IPS-20b (cell line): ENCODE measurements at regions not wholly inside any gene's neighbourhood (a gene's known extent, or its start where the extent isn't known, plus 50 kb on each side); places are given as distances from the start of the nearest gene placed in this dataset.

Source experiments
- H3K27ac ChIP-seq: one replicate; pipeline ENCODE4 v1.5.1; 2013; ENCODE audit warnings: low read length
- H3K27me3 ChIP-seq: 2 replicates; pipeline ENCODE4 v1.6.1; 2013; ENCODE audit warnings: mild to moderate bottlenecking, low read length, inconsistent platforms; ENCODE audit not compliant: insufficient read depth
- H3K36me3 ChIP-seq: 2 replicates; pipeline ENCODE4 v1.6.1; 2013; ENCODE audit warnings: low read depth, mild to moderate bottlenecking, inconsistent platforms, low read length, moderate library complexity; ENCODE audit not compliant: insufficient read depth
- H3K4me1 ChIP-seq: 2 replicates; pipeline ENCODE4 v1.6.1; 2013; ENCODE audit warnings: mild to moderate bottlenecking, control low read depth, inconsistent platforms, low read length, moderate library complexity; ENCODE audit not compliant: insufficient read depth
- H3K4me3 ChIP-seq: 2 replicates; pipeline ENCODE4 v1.5.1; 2013; ENCODE audit warnings: mild to moderate bottlenecking, low read length, inconsistent platforms
- H3K9ac ChIP-seq: 2 replicates; pipeline ENCODE4 v1.6.1; 2013; ENCODE audit warnings: low read depth, mild to moderate bottlenecking, inconsistent platforms, low read length, moderate library complexity
- H3K9me3 ChIP-seq: 2 replicates; pipeline ENCODE4 v1.6.1; 2013; ENCODE audit warnings: mild to moderate bottlenecking, low read depth, low read length, inconsistent platforms; ENCODE audit not compliant: insufficient read depth

GRCh38 chr1:201649761-201650622 lies 111.1 kb downstream of the NAV1 start:
- Histone ChIP-seq H3K9ac (peak overlapping the region; percentile 69; the same call in 1 of the 2 replicates), H3K9me3 (no peaks in the 10 kb centered on the region), H3K4me3 (peak overlapping the region; percentile 82), H3K36me3 (no peaks in the 10 kb centered on the region), H3K27me3 (peaks cover 51% of the 10 kb centered on the region), H3K4me1 (peaks cover 22% of the 10 kb centered on the region; the same call in 1 of the 2 replicates), H3K27ac (no peak overlapping the region)

GRCh38 chr1:201650623-201650933 lies 111.7 kb downstream of the NAV1 start:
- Histone ChIP-seq H3K27me3 (peaks cover 51% of the 10 kb centered on the region), H3K36me3 (no peaks in the 10 kb centered on the region), H3K9ac (peak overlapping the region; percentile 69; the same call in 1 of the 2 replicates), H3K4me3 (peak overlapping the region; percentile 82), H3K27ac (no peak overlapping the region), H3K4me1 (peaks cover 25% of the 10 kb centered on the region; the same call in 1 of the 2 replicates), H3K9me3 (no peaks in the 10 kb centered on the region)

GRCh38 chr1:201652181-201652580 lies 113.3 kb downstream of the NAV1 start:
- Histone ChIP-seq H3K9ac (no peak overlapping the region), H3K4me3 (no peak overlapping the region), H3K4me1 (peaks cover 22% of the 10 kb centered on the region; the same call in 1 of the 2 replicates), H3K27ac (no peak overlapping the region), H3K9me3 (no peaks in the 10 kb centered on the region), H3K27me3 (peaks cover 35% of the 10 kb centered on the region), H3K36me3 (no peaks in the 10 kb centered on the region)

GRCh38 chr1:201653233-201653632 lies 114.3 kb downstream of the NAV1 start:
- Histone ChIP-seq H3K9me3 (no peaks in the 10 kb centered on the region), H3K4me1 (peaks cover 19% of the 10 kb centered on the region; the same call in 1 of the 2 replicates), H3K4me3 (no peak overlapping the region), H3K27ac (no peak overlapping the region), H3K27me3 (peaks cover 28% of the 10 kb centered on the region), H3K9ac (no peak overlapping the region), H3K36me3 (no peaks in the 10 kb centered on the region)

GRCh38 chr1:201653883-201654282 lies 115.0 kb downstream of the NAV1 start:
- Histone ChIP-seq H3K4me1 (peaks cover 19% of the 10 kb centered on the region; the same call in 1 of the 2 replicates), H3K27ac (no peak overlapping the region), H3K9ac (no peak overlapping the region), H3K9me3 (no peaks in the 10 kb centered on the region), H3K4me3 (no peak overlapping the region), H3K36me3 (no peaks in the 10 kb centered on the region), H3K27me3 (peaks cover 25% of the 10 kb centered on the region)

GRCh38 chr1:201655243-201655642 lies 116.3 kb downstream of the NAV1 start:
- Histone ChIP-seq H3K9me3 (no peaks in the 10 kb centered on the region), H3K4me3 (no peak overlapping the region), H3K27ac (no peak overlapping the region), H3K36me3 (no peaks in the 10 kb centered on the region), H3K4me1 (peaks cover 19% of the 10 kb centered on the region; the same call in 1 of the 2 replicates), H3K27me3 (peaks cover 13% of the 10 kb centered on the region), H3K9ac (no peak overlapping the region)

- Histone ChIP-seq H3K4me3 (no peak overlapping the region), H3K9me3 (no peaks in the 10 kb centered on the region), H3K36me3 (no peaks in the 10 kb centered on the region), H3K4me1 (peaks cover 15% of the 10 kb centered on the region; the same call in 1 of the 2 replicates), H3K27ac (no peak overlapping the region), H3K9ac (no peak overlapping the region), H3K27me3 (peaks cover 8% of the 10 kb centered on the region)
Measured at GRCh38 chr1:201655910-201656309, 117.0 kb downstream of the NAV1 start.

- Histone ChIP-seq H3K27me3 (peaks cover 2% of the 10 kb centered on the region; the same call in 1 of the 2 replicates), H3K36me3 (no peaks in the 10 kb centered on the region), H3K9ac (no peak overlapping the region), H3K27ac (no peak overlapping the region), H3K4me1 (peaks cover 9% of the 10 kb centered on the region; the same call in 1 of the 2 replicates), H3K4me3 (no peak overlapping the region), H3K9me3 (no peaks in the 10 kb centered on the region)
Measured at GRCh38 chr1:201656311-201657032, 117.5 kb downstream of the NAV1 start.

- H3K27me3 ChIP-seq = no peaks in the 10 kb centered on the region
- no peak overlapping the region for H3K27ac ChIP-seq
- peaks cover 6% of the 10 kb centered on the region; the same call in 1 of the 2 replicates for H3K4me1 ChIP-seq
- H3K4me3 ChIP-seq = no peak overlapping the region
- H3K9ac ChIP-seq = no peak overlapping the region
- H3K36me3 ChIP-seq = no peaks in the 10 kb centered on the region
- H3K9me3 ChIP-seq = no peaks in the 10 kb centered on the region
Measured at GRCh38 chr1:201659572-201659971, 120.6 kb downstream of the NAV1 start.

GRCh38 chr1:201660931-201661822 lies 122.2 kb downstream of the NAV1 start:
- Histone ChIP-seq H3K36me3 (no peaks in the 10 kb centered on the region), H3K4me3 (no peak overlapping the region), H3K27me3 (no peaks in the 10 kb centered on the region), H3K9me3 (no peaks in the 10 kb centered on the region), H3K27ac (no peak overlapping the region), H3K9ac (no peak overlapping the region), H3K4me1 (peaks cover 3% of the 10 kb centered on the region; the same call in 1 of the 2 replicates)

GRCh38 chr1:201661823-201662359 lies 123.0 kb downstream of the NAV1 start:
- Histone ChIP-seq H3K27ac (no peak overlapping the region), H3K4me3 (no peak overlapping the region), H3K9ac (no peak overlapping the region), H3K27me3 (no peaks in the 10 kb centered on the region), H3K4me1 (peaks cover 3% of the 10 kb centered on the region; the same call in 1 of the 2 replicates), H3K9me3 (no peaks in the 10 kb centered on the region), H3K36me3 (no peaks in the 10 kb centered on the region)
